Kidney (tissue), 13 donors: ENCODE measurements at regions not wholly inside any gene's neighbourhood (a gene's known extent, or its start where the extent isn't known, plus 50 kb on each side); places are given as distances from the start of the nearest gene placed in this dataset.

Experiments
- DNase-seq, 5 donors: peaks; one replicate each; pipeline ENCODE4 v3.0.0-alpha.2; 2013 to 2020
- FAIRE-seq: peaks from 2 replicates; lab custom pipeline; 2012; peaks lifted over from hg19 to GRCh38; lab: Jason Lieb, UNC
- H3K27ac ChIP-seq, 2 donors: one replicate each; pipeline ENCODE4 v1.7.0; 2013; ENCODE audit warnings: low read depth in 2 of 2, low read length in 2 of 2, inconsistent platforms in 1 of 2
- H3K27me3 ChIP-seq: one replicate; pipeline ENCODE4 v1.7.1; 2013; ENCODE audit warnings: low read length, inconsistent platforms; ENCODE audit not compliant: control insufficient read depth, insufficient read depth
- H3K36me3 ChIP-seq, 3 donors: one replicate each; pipeline versions ENCODE4 v1.7.0 to v1.7.1; 2013; ENCODE audit warnings: low read length in 3 of 3, control low read depth in 1 of 3, inconsistent platforms in 1 of 3; ENCODE audit not compliant: insufficient read depth in 3 of 3, control insufficient read depth in 2 of 3
- H3K4me1 ChIP-seq, 3 donors: one replicate each; pipeline versions ENCODE4 v1.7.0 to v1.7.1; 2013; ENCODE audit warnings: low read length in 3 of 3, inconsistent platforms in 1 of 3, low read depth in 1 of 3; ENCODE audit not compliant: control insufficient read depth in 2 of 3, insufficient read depth in 2 of 3
- H3K4me3 ChIP-seq, 3 donors: one replicate each; pipeline versions ENCODE4 v1.7.0 to v1.8.1; 2013; ENCODE audit warnings: low read length in 3 of 3, control low read depth in 1 of 3, inconsistent platforms in 1 of 3
- H3K9ac ChIP-seq, 3 donors: one replicate each; pipeline versions ENCODE4 v1.7.0 to v1.7.1; 2013; ENCODE audit warnings: low read length in 3 of 3, control low read depth in 1 of 3, inconsistent platforms in 1 of 3
- H3K9me3 ChIP-seq, 3 donors: one replicate each; pipeline versions ENCODE4 v1.7.0 to v1.7.1; 2013; ENCODE audit warnings: low read length in 3 of 3, control low read depth in 1 of 3, inconsistent platforms in 1 of 3; ENCODE audit not compliant: control insufficient read depth in 2 of 3, insufficient read depth in 1 of 3
- intact Hi-C: fragments of 100-400 bp; cut with DNase I; formaldehyde crosslinking; loops from one replicate; pipeline ENCODE4 v1.11.1; 2022
- TF ChIP-seq, protein P1 (sequence below): IDR thresholded peaks from 3 replicates; pipeline ENCODE4 v1.5.1; 2012; ENCODE audit warnings: mild to moderate bottlenecking, moderate library complexity, borderline replicate concordance; ENCODE audit not compliant: insufficient read depth; ENCODE audit errors: extremely low read depth
- donor health status: control.
- donor health status: control.
- donor health status: control.
- donor health status: control.
- donor health status: control.
- donor health status: DM: yes; HTN: yes; CAD: no.
- donor health status: Normal renal cell carcinoma (clear cell type).

DNA sequence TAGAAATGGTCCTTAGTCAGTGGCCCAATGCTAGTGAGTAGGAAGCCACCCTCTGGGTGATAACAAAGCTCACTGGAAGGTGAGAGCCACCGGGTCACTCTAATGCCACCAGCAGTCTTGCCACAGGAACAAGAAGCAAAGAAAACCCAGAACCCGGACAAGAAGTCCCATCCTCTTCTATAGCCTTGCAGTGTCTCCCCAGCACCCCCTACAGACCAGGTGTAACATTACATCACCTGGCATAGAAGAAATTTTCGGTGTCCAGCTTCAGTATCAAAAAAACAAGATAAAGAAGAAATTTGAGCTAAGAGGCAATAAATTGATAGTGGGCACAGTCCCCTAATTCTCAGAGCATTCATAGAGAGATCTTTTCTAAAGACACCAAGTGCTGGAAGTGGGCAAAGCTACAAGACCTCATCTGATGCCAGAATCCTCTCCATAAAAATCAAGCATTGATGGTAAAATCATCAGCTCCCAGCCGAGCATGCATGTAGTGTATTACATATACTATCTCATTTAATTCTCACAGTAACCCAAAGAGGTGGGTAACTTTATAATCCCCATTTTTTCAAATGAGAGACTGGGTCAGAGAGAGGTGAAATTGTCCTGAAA lies 491.0 kb downstream of the MATN1 start:
- intact Hi-C loops, result no loop called here
- FAIRE-seq (no peak), DNase-seq (peak in 1 of 5 donors; percentile 21)
- Histone ChIP-seq H3K4me3 (no peak overlapping the region), H3K9me3 (no peaks in the 10 kb centered on the region), H3K27ac (no peak overlapping the region), H3K4me1 (no peaks in the 10 kb centered on the region), H3K36me3 (no peaks in the 10 kb centered on the region), H3K27me3 (no peaks in the 10 kb centered on the region), H3K9ac (no peak overlapping the region)
- TF ChIP-seq, protein P1, sequence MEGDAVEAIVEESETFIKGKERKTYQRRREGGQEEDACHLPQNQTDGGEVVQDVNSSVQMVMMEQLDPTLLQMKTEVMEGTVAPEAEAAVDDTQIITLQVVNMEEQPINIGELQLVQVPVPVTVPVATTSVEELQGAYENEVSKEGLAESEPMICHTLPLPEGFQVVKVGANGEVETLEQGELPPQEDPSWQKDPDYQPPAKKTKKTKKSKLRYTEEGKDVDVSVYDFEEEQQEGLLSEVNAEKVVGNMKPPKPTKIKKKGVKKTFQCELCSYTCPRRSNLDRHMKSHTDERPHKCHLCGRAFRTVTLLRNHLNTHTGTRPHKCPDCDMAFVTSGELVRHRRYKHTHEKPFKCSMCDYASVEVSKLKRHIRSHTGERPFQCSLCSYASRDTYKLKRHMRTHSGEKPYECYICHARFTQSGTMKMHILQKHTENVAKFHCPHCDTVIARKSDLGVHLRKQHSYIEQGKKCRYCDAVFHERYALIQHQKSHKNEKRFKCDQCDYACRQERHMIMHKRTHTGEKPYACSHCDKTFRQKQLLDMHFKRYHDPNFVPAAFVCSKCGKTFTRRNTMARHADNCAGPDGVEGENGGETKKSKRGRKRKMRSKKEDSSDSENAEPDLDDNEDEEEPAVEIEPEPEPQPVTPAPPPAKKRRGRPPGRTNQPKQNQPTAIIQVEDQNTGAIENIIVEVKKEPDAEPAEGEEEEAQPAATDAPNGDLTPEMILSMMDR, result peak; percentile 19

DNA sequence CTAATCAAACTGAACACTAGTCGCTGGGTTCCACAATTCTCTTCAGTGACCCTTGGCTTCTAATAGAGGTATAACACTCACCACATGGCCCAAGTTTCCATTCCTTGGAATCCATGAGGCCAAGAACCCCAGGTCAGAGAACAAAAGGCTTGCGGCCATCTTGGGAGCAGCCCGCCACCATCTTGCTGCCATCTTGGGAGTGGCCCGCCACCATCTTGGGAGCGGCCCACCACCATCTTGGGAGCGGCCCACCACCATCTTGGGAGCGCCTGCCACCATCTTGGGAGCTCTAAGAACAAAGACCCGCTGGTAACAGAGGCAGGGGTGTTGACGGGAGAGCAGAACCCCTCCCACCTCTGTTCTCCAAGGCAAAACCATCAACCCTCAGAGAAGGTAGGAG lies 493.4 kb downstream of the MATN1 start:
- no peak overlapping the region for H3K27ac ChIP-seq
- DNase-seq (no peak), FAIRE-seq (no peak)
- TF ChIP-seq, protein P1, result no peak
- no peaks in the 10 kb centered on the region for H3K36me3 ChIP-seq
- no peaks in the 10 kb centered on the region for H3K27me3 ChIP-seq
- H3K4me1 ChIP-seq, result no peaks in the 10 kb centered on the region
- no peak overlapping the region for H3K9ac ChIP-seq
- no peak overlapping the region for H3K4me3 ChIP-seq
- intact Hi-C loops, result no loop called here
- no peaks in the 10 kb centered on the region for H3K9me3 ChIP-seq

DNA sequence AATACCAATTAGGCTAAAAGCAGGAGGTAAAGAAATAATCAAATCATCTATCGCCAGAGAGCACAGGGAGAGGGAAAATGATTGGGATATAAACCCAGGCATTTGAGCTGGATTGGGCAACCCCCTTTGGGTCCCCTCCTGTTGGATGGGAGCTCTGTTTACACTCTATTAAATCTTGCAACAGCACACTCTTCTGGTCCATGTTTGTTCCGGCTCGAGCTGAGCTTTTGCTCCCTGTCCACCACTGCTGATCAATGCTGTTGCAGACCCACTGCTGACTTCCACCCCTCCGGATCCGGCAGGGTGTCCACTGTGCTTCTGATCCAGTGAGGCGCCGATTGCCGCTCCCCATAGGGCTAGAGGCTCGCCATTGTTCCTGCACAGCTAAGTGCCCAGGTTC lies 493.8 kb downstream of the MATN1 start:
- no peak overlapping the region for H3K9ac ChIP-seq
- FAIRE-seq, result no peak
- intact Hi-C loops, result no loop called here
- H3K27ac ChIP-seq, result no peak overlapping the region
- TF ChIP-seq, protein P1, result no peak
- no peaks in the 10 kb centered on the region for H3K36me3 ChIP-seq
- no peaks in the 10 kb centered on the region for H3K4me1 ChIP-seq
- H3K27me3 ChIP-seq, result no peaks in the 10 kb centered on the region
- no peak for DNase-seq
- no peak overlapping the region for H3K4me3 ChIP-seq
- H3K9me3 ChIP-seq, result no peaks in the 10 kb centered on the region

DNA sequence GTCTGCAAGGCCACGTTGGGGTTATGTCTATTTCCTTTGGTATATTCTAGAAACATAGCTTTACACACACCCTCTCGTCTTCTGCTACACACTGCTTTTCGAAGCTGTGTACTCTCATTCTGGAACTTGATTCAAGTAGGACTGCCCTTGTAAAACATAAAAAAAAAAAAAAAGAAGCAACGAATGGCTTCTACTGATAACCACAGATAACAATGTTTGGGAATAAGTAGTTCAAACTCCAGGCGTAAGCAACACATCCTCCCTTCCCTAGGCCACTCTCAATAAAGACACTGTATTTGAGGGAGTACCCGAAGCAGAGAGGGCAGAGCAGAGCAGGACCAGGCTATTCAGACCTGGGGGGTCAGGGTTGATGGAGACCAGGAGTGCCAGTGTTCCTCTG lies 496.7 kb downstream of the MATN1 start:
- H3K36me3 ChIP-seq, result no peaks in the 10 kb centered on the region
- no peaks in the 10 kb centered on the region for H3K27me3 ChIP-seq
- H3K27ac ChIP-seq, result no peak overlapping the region
- DNase-seq, result no peak
- no peaks in the 10 kb centered on the region for H3K9me3 ChIP-seq
- no peaks in the 10 kb centered on the region for H3K4me1 ChIP-seq
- no peak overlapping the region for H3K4me3 ChIP-seq
- TF ChIP-seq, protein P1, result no peak
- H3K9ac ChIP-seq, result no peak overlapping the region
- FAIRE-seq, result no peak
- intact Hi-C loops, result no loop called here
